GM23338 (cell line): ENCODE measurements at regions not wholly inside any gene's neighbourhood (a gene's known extent, or its start where the extent isn't known, plus 50 kb on each side); places are given as distances from the start of the nearest gene placed in this dataset.
A peak's percentile ranks its signal among the peaks of the same experiment; 100 is the strongest.

ENCODE experiments used
- ATAC-seq: fragments of 200-7000 bp; cut with Tn5 transposase; 3 replicates; pipeline ENCODE4 v1.9.1; 2020
- DNase-seq: peaks from one replicate; pipeline ENCODE4 v3.0.0-alpha.2; 2015; ENCODE audit warnings: low spot score
- H2AFZ ChIP-seq: fragments of 200-600 bp; sonication (generic); 2 replicates; pipeline ENCODE4 v1.8.0; 2016; ENCODE audit warnings: antibody characterized with exemption, mild to moderate bottlenecking, moderate library complexity
- H3F3A ChIP-seq: fragments of 200-600 bp; sonication (generic); replicated peaks from 2 replicates; pipeline ENCODE4 v1.8.0; 2017; ENCODE audit warnings: antibody characterized with exemption, mixed run types, low read depth
- H3K27ac ChIP-seq: fragments of 200-600 bp; sonication (generic); 2 replicates; pipeline ENCODE4 v1.6.1; 2016; ENCODE audit warnings: low read depth
- H3K27me3 ChIP-seq: fragments of 200-600 bp; sonication (generic); 2 replicates; pipeline ENCODE4 v1.8.0; 2016; ENCODE audit warnings: mild to moderate bottlenecking, mixed run types, moderate library complexity; ENCODE audit not compliant: insufficient read depth
- H3K36me3 ChIP-seq: fragments of 200-600 bp; sonication (generic); 2 replicates; pipeline ENCODE4 v1.8.0; 2016; ENCODE audit warnings: mild to moderate bottlenecking; ENCODE audit not compliant: insufficient read depth
- H3K4me1 ChIP-seq: fragments of 200-600 bp; sonication (generic); 2 replicates; pipeline ENCODE4 v1.8.0; 2016; ENCODE audit warnings: mild to moderate bottlenecking, moderate library complexity; ENCODE audit not compliant: insufficient read depth
- H3K4me2 ChIP-seq: fragments of 200-600 bp; sonication (generic); 2 replicates; pipeline ENCODE4 v1.7.1; 2017; ENCODE audit warnings: mixed run types
- H3K4me3 ChIP-seq: fragments of 200-600 bp; sonication (generic); 2 replicates; pipeline ENCODE4 v1.6.1; 2016; ENCODE audit warnings: mixed run types
- H3K79me2 ChIP-seq: fragments of 200-600 bp; sonication (generic); replicated peaks from 2 replicates; pipeline ENCODE4 v1.8.0; 2017; ENCODE audit warnings: mild to moderate bottlenecking; ENCODE audit not compliant: insufficient read depth
- H3K9me2 ChIP-seq: fragments of 200-600 bp; sonication (generic); 2 replicates; pipeline ENCODE4 v1.8.0; 2017; ENCODE audit not compliant: insufficient read depth
- H4K20me1 ChIP-seq: fragments of 200-600 bp; sonication (generic); replicated peaks from 2 replicates; pipeline ENCODE4 v1.8.0; 2017; ENCODE audit warnings: mild to moderate bottlenecking; ENCODE audit not compliant: insufficient read depth
- H3K27ac Mint-ChIP-seq: 2 replicates; pipeline ENCODE4 v1.8.0; 2020; ENCODE audit warnings: inconsistent platforms, mild to moderate bottlenecking, moderate library complexity, mixed read lengths
- H3K27me3 Mint-ChIP-seq: 3 replicates; pipeline ENCODE4 v1.8.0; 2022; ENCODE audit warnings: low read depth, mild to moderate bottlenecking, moderate library complexity, mixed read lengths, inconsistent platforms; ENCODE audit not compliant: insufficient read depth, poor library complexity
- H3K36me3 Mint-ChIP-seq: 3 replicates; pipeline ENCODE4 v1.8.0; 2021; ENCODE audit warnings: low read depth, mild to moderate bottlenecking, inconsistent platforms, moderate library complexity, mixed read lengths
- H3K4me1 Mint-ChIP-seq: 3 replicates; pipeline ENCODE4 v1.8.0; 2020; ENCODE audit warnings: mild to moderate bottlenecking, inconsistent platforms, mixed read lengths
- H3K4me3 Mint-ChIP-seq: 3 replicates; pipeline ENCODE4 v1.8.0; 2021; ENCODE audit warnings: moderate library complexity, mild to moderate bottlenecking, inconsistent platforms, mixed read lengths
- H3K9me3 Mint-ChIP-seq: 3 replicates; pipeline ENCODE4 v1.8.0; 2020; ENCODE audit warnings: moderate library complexity, mild to moderate bottlenecking, inconsistent platforms, mixed read lengths
- CTCF ChIP-seq, 2 experiments: fragments of 200-600 bp in 1 of 2; sonication (generic) in 1 of 2; conservative IDR thresholded peaks; 2 replicates each; pipeline versions ENCODE4 v1.5.1 to v1.6.1; 2016 to 2017; ENCODE audit warnings: antibody characterized with exemption in 2 of 2, low read depth in 2 of 2, mild to moderate bottlenecking in 2 of 2, moderate library complexity in 1 of 2
- ETS1 ChIP-seq: IDR thresholded peaks from 2 replicates; pipeline ENCODE4 v1.6.1; 2016; ENCODE audit warnings: antibody characterized with exemption
- EZH2 ChIP-seq: fragments of 200-600 bp; sonication (generic); IDR thresholded peaks from one replicate; pipeline ENCODE4 v1.8.0; 2017; ENCODE audit warnings: antibody characterized with exemption, mild to moderate bottlenecking, low read depth; ENCODE audit not compliant: unreplicated experiment
- STAT1 ChIP-seq: IDR thresholded peaks from one replicate; pipeline ENCODE4 v1.6.1; 2016; ENCODE audit warnings: antibody characterized with exemption; ENCODE audit not compliant: unreplicated experiment
- ZNF331 ChIP-seq: fragments of 250-450 bp; sonication (Bioruptor Pico); IDR thresholded peaks from 2 replicates; pipeline ENCODE4 v1.5.0; 2020; ENCODE audit warnings: low read depth, mild to moderate bottlenecking, moderate library complexity
- TF ChIP-seq, protein P1 (sequence below): fragments of 250-450 bp; sonication (Bioruptor Pico); IDR thresholded peaks from 2 replicates; pipeline ENCODE4 v1.5.0; 2020; ENCODE audit warnings: mild to moderate bottlenecking, moderate library complexity

- Histone ChIP-seq H2AFZ (peak overlapping the region; percentile 63; the same call in 1 of the 2 replicates), H3F3A (no peaks in the 10 kb centered on the region), H3K27me3 (no peaks in the 10 kb centered on the region), H3K4me2 (no peak overlapping the region), H3K27ac (no peak overlapping the region), H3K4me3 (no peak overlapping the region), H3K79me2 (no peaks in the 10 kb centered on the region), H4K20me1 (no peaks in the 10 kb centered on the region), H3K9me2 (0 out of 2 replicates have a peak, but pooled peaks cover 3% of the 10 kb centered on the region), H3K4me1 (0 out of 2 replicates have a peak, but pooled peaks cover 4% of the 10 kb centered on the region), H3K36me3 (no peaks in the 10 kb centered on the region)
- TF ChIP-seq ETS1 (no peak), ZNF331 (no peak), EZH2 (no peak), STAT1 (no peak), CTCF (conservative IDR thresholded peaks at IDR 0.05; ENCODE audit: low read depth in 2 of 2) (no peak)
- TF ChIP-seq, protein P1, sequence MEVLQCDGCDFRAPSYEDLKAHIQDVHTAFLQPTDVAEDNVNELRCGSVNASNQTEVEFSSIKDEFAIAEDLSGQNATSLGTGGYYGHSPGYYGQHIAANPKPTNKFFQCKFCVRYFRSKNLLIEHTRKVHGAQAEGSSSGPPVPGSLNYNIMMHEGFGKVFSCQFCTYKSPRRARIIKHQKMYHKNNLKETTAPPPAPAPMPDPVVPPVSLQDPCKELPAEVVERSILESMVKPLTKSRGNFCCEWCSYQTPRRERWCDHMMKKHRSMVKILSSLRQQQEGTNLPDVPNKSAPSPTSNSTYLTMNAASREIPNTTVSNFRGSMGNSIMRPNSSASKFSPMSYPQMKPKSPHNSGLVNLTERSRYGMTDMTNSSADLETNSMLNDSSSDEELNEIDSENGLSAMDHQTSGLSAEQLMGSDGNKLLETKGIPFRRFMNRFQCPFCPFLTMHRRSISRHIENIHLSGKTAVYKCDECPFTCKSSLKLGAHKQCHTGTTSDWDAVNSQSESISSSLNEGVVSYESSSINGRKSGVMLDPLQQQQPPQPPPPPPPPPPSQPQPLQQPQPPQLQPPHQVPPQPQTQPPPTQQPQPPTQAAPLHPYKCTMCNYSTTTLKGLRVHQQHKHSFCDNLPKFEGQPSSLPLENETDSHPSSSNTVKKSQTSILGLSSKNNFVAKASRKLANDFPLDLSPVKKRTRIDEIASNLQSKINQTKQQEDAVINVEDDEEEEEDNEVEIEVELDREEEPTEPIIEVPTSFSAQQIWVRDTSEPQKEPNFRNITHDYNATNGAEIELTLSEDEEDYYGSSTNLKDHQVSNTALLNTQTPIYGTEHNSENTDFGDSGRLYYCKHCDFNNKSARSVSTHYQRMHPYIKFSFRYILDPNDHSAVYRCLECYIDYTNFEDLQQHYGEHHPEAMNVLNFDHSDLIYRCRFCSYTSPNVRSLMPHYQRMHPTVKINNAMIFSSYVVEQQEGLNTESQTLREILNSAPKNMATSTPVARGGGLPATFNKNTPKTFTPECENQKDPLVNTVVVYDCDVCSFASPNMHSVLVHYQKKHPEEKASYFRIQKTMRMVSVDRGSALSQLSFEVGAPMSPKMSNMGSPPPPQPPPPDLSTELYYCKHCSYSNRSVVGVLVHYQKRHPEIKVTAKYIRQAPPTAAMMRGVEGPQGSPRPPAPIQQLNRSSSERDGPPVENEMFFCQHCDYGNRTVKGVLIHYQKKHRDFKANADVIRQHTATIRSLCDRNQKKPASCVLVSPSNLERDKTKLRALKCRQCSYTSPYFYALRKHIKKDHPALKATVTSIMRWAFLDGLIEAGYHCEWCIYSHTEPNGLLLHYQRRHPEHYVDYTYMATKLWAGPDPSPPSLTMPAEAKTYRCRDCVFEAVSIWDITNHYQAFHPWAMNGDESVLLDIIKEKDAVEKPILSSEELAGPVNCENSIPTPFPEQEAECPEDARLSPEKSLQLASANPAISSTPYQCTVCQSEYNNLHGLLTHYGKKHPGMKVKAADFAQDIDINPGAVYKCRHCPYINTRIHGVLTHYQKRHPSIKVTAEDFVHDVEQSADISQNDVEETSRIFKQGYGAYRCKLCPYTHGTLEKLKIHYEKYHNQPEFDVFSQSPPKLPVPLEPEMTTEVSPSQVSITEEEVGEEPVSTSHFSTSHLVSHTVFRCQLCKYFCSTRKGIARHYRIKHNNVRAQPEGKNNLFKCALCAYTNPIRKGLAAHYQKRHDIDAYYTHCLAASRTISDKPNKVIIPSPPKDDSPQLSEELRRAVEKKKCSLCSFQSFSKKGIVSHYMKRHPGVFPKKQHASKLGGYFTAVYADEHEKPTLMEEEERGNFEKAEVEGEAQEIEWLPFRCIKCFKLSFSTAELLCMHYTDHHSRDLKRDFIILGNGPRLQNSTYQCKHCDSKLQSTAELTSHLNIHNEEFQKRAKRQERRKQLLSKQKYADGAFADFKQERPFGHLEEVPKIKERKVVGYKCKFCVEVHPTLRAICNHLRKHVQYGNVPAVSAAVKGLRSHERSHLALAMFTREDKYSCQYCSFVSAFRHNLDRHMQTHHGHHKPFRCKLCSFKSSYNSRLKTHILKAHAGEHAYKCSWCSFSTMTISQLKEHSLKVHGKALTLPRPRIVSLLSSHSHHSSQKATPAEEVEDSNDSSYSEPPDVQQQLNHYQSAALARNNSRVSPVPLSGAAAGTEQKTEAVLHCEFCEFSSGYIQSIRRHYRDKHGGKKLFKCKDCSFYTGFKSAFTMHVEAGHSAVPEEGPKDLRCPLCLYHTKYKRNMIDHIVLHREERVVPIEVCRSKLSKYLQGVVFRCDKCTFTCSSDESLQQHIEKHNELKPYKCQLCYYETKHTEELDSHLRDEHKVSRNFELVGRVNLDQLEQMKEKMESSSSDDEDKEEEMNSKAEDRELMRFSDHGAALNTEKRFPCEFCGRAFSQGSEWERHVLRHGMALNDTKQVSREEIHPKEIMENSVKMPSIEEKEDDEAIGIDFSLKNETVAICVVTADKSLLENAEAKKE (CRISPR knock-in tag), result no peak
- no peaks in the 10 kb centered on the region for H3K27me3 Mint-ChIP-seq
- no peak for DNase-seq
- no peaks in the 10 kb centered on the region for H3K9me3 Mint-ChIP-seq
- peaks cover 10% of the 10 kb centered on the region; the same call in 2 of the 3 replicates for H3K4me1 Mint-ChIP-seq
- H3K27ac Mint-ChIP-seq, result no peak overlapping the region
- no peak overlapping the region for H3K4me3 Mint-ChIP-seq
- no peak for ATAC-seq
- no peaks in the 10 kb centered on the region for H3K36me3 Mint-ChIP-seq
These were observed 65.1 kb upstream of the ITM2B start for GRCh38 chr13:48167866-48168265.
